NCI-H1930 (cell line): ENCODE measurements at regions not wholly inside any gene's neighbourhood (a gene's known extent, or its start where the extent isn't known, plus 50 kb on each side); places are given as distances from the start of the nearest gene placed in this dataset.

Source experiments
- DNase-seq, 2 experiments: peaks; one replicate each; lab custom pipeline; 2025; lab: John Stamatoyannopoulos, UW

DNA sequence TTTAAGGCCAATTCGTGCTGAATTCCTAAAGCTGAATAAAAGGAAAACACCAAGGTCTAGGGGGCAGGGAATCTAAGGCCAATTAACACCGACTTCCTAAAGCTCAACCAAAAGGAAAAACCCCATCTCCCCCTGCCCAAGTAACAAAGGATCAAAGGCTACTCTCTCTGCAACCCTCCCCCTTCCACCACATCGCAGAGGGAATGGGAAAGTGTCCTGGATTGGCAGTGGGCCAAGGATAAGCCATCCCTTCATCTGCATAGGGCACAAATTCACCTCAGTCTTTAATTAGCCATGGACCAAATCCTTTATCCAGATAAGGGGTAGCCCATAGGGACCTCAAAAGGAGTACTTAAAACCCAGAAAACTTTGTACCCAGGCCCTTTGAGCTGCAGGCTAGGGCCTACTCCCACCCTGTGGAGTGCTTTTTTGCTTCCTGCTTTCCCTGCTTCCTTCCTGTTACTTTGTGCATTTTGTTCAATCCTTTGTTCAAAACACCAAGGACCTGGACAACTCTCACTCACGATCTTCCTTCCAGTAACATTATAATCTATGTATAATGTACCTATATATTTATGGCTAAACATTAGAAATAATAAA is 2119.8 kb upstream of the CELF4 start:
- DNase-seq, result no peak

GRCh38 chr18:39681061-39681460 is 2115.5 kb upstream of the CELF4 start:
- DNase-seq, result no peak

- DNase-seq, result no peak
Observed at GRCh38 chr18:39675906-39676305, 2110.3 kb upstream of the CELF4 start.

- DNase-seq, result no peak
Observed at GRCh38 chr18:39675368-39675767, 2109.8 kb upstream of the CELF4 start.

DNA sequence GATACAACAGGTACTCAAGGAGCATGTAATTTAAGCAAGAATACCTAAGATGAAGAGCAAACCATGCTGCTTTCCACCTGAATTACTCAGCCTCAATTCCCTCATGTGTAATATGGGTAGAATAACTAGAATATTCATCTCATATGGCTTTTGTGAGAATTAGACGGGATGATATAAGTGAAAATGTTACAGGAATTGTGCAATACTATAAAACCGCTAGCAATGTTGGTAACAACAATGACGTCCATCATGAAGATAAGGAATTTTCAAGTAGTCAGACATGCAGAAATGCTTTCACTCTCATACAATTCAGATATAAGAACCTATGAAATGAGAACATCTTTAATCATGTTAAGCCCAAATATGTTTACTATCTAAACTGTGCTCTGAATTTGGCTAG is 2106.6 kb upstream of the CELF4 start:
- no peak for DNase-seq

DNA sequence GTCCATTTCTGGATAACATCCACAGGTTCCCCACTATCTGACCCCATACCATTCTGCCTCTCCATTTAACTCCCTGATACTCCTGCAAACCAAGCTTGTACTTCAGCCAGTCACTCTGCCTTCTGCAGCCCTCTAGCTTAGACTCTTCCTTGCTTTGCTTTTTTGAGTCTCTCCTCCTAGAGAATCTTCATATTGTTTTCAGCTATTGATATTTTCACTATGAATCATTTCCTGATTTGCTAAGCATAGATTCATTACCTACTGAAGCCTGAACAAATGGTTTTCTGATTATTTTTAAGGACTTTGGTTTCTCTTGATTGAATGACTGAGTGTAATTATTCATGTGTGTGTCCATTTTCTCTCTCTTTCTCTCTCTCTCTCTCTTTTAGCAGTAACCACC is 2102.3 kb upstream of the CELF4 start:
- DNase-seq, result no peak

GRCh38 chr18:39666541-39666940 is 2100.9 kb upstream of the CELF4 start:
- no peak for DNase-seq

GRCh38 chr18:39661856-39662366 is 2096.3 kb upstream of the CELF4 start:
- no peak for DNase-seq

- no peak for DNase-seq
Observed at GRCh38 chr18:39660141-39660540, 2094.5 kb upstream of the CELF4 start.

DNA sequence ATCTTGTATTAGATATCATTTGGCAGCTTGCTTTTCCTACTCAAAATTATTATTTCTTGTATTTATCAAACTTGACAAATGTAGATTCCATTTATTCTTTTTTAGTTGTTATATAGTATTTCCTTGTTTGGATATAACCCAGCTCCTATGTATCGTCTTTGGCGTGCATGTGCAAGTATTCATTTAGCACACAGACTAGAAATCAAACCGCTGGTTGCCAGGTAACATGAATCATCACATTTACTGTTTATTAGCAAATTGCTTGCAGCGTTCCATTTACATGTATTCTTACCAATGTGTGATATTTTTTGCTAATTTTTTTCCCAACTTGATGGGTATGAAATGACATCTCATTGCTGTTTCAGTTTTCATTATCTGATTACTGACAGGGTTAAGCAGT is 2089.7 kb upstream of the CELF4 start:
- no peak for DNase-seq

GRCh38 chr18:39653221-39653620 is 2087.6 kb upstream of the CELF4 start:
- DNase-seq, result no peak

GRCh38 chr18:39648616-39649015 is 2083.0 kb upstream of the CELF4 start:
- DNase-seq, result no peak

DNA sequence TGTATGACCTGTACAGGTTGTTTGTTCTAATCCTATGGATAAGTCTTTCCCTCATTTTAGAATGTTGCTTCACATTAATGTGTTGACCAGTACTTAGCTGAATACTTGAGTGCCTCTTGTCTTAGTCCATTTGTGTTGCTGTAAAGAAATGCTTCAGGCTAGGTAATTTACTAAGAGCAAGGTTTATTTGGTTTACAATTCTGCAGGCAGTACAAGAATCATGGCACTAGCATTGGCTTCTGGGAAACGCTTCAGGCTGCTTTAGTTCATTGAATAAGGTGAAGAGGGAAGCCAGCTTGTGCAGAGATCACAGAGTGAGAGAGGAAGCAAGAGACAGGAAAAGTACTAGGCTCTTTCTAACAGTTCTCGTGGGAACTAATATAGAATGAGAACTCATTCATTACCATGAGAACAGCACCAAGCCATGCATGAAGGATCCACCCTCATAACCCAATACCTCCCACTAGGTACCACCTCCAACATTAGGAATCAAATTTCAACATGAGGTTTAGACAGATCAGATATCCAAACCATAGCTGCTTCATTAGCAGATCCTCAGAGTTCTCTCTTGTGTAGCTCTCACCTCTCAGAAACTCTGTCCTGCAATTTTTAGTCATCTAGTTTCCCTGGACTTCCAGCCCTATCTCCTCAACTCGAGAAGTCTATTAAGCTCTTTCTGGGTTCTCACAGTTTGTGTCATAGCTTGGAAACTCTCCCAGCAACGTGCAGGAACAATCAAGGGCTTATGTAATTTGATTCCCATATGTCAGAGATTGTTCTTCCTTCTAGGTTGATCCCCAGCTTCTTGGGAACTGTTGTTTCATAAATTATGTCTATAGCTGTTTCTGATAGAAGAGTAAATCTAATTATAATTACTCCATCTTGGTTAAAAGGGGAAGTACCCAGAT is 2082.3 kb upstream of the CELF4 start:
- no peak for DNase-seq

DNA sequence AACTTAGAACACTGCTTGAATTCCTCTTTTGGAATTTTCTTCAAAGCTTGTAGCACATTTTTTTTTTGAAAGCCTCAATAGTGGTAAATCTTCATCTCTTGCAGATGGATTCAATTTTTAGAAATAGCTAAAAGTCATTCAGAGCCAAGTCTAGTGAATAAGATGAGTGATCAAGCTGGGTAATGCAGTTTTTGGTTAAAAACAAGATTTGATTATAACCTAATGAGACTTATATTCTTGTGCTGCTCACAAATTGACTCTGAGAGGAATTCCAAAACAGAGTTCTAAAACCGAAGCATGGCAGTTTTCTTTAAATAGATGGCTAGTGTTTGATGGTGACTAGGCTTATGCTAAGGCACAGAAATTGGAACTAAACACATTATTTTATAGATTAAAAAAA is 2072.6 kb upstream of the CELF4 start:
- DNase-seq, result no peak

GRCh38 chr18:39636931-39637330 is 2071.3 kb upstream of the CELF4 start:
- no peak for DNase-seq

- no peak for DNase-seq
Observed at GRCh38 chr18:39635966-39636365, 2070.4 kb upstream of the CELF4 start.

DNA sequence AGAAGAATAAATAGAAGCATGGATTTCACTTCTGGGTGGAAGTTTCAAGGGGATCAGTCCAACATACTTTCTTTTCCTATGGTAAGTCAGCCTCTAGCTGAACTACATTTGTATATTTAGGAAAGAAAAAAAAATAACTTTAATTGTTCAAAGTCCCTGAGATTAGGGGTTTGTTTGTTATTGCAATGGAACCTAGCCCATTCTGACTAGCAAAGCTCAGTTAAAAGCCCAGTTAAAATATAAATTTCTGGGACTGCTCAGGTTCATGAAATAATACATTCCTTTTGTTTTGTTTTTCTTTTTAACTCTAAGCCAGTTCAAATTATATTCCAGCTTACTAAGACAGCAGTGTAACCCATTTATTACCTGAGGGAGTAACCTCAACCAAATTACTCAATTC is 2069.6 kb upstream of the CELF4 start:
- no peak for DNase-seq

DNA sequence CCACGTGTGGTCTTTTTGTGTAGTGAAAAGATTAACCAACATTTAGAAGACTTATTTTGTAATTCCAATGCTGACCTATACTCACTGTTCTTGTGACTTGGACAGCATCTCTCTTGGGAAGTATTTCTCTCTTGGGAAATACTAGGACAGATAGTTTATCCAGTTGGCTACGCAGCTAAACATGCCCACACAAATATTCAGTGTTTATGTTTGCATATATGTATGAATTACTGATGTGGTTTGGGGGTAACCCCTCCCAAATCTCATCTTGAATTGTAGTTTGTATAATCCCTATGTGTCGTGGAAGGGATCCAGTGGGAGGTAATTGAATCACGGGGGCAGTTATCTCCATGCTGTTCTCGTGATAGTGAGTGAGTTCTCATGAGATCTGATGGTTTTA is 2062.3 kb upstream of the CELF4 start:
- no peak for DNase-seq

- no peak for DNase-seq
Observed at GRCh38 chr18:39624961-39625360, 2059.4 kb upstream of the CELF4 start.

DNA sequence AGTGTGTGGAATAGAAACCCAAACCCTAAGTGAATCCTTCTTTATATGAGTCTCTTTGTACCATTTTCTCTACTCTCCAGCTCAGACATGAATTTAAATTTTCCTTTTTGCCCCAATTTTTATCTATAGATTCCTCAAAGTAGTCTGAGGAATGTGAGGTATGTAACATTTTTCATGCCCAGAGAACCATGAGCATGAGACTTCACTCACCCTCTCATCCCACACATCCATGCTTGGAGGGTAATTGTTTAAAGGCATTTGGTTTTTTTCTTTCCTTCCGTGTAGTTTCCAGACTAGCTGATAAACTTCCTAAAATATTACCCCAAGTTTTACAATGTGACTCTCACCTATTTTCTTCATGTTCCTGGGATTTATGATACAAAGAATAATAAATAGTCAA is 2056.8 kb upstream of the CELF4 start:
- DNase-seq, result no peak

- DNase-seq, result no peak
Observed at GRCh38 chr18:39620551-39621168, 2055.1 kb upstream of the CELF4 start.

DNA sequence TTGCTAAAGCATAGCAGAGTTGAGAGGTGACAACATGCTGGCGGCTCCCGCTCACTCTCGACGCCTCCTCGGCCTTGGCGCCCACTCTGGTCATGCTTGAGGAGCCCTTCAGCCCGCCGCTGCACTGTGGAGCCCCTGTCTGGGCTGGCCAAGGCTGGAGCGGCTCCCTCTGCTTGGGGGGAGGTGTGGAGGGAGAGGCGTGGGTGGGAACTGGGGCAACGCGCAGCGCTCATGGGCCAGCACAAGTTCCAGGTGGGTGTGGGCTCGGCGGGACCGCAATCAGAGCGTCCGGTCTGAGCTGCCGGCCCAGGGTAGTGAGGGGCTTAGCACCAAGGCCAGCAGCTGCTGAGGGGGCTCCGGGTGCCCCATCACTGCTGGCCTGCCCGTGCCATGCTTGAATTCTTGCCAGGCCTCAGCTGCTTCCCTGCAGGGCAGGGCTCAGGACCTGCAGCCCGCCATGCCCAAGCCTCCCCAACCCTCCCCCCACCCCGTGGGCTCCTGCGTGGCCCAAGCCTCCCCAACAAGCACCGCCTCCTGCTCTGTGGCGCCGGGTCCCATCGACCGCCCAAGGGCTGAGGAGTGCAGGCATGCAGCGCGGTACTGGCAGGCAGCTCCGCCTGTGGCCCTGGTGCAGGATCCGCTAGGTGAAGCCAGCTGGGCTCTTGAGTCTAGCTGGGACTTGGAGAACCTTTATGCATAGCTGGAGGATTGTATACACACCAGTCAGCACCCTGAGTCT is 2052.8 kb upstream of the CELF4 start:
- no peak for DNase-seq
